ENCODE measurements at regions not wholly inside any gene's neighbourhood (a gene's known extent, or its start where the extent isn't known, plus 50 kb on each side); places are given as distances from the start of the nearest gene placed in this dataset.

- no peak for DNase-seq (ENCODE audit: low spot score)
These were observed 121.0 kb upstream of the PRDM1 start for GRCh38 chr6:105964979-105965760.

- DNase-seq (ENCODE audit: low spot score) = no peak
These were observed 132.0 kb upstream of the PRDM1 start for GRCh38 chr6:105954148-105954547.

- no peak for DNase-seq (ENCODE audit: low spot score)
These were observed 133.1 kb upstream of the PRDM1 start for GRCh38 chr6:105952772-105953690.

GRCh38 chr6:105952326-105952725 is 133.8 kb upstream of the PRDM1 start:
- DNase-seq (ENCODE audit: low spot score) = no peak

DNA sequence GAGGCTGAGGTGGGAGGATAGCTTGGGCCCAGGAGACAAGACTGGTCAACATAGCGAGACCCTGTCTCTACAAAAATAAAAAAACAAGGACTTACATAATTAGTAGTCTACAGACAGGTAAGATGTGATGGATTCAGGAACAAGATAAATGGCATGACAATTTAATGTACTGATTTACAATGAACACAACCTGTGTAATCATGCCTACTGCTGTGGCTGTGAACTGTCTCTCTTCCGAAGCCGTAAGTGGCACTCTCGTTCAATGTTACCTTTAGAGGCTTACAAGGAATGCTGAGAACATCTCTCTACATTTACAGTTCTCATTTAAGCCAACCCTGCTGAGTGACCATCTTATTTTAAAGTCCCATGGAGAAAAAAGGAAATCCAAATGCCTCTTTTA is 134.8 kb upstream of the PRDM1 start:
- DNase-seq (ENCODE audit: low spot score) = no peak

DNA sequence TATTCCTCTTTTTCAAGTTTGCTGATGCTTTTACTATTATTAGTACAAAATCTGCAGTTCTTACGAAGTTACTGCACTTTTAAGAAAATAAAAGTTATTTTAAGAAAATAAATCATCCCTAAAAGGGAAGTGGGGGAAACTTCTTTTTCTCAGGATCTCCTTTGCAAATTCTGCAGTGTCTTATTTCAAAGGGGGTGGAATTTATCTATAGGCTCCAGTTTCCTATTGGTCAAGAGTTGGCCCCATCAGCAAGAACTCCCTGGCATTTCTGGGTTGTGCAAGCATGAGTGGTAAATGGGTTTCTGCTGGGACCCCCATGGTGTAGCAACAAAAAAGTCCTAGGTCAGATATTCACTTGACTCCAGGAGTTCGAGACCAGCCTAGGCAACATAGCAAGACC is 136.3 kb upstream of the PRDM1 start:
- no peak for DNase-seq (ENCODE audit: low spot score)

GRCh38 chr6:105943514-105943913 is 142.6 kb upstream of the PRDM1 start:
- no peak for DNase-seq (ENCODE audit: low spot score)

- no peak for DNase-seq (ENCODE audit: low spot score)
These were observed 144.3 kb upstream of the PRDM1 start for GRCh38 chr6:105941621-105942412.

DNA sequence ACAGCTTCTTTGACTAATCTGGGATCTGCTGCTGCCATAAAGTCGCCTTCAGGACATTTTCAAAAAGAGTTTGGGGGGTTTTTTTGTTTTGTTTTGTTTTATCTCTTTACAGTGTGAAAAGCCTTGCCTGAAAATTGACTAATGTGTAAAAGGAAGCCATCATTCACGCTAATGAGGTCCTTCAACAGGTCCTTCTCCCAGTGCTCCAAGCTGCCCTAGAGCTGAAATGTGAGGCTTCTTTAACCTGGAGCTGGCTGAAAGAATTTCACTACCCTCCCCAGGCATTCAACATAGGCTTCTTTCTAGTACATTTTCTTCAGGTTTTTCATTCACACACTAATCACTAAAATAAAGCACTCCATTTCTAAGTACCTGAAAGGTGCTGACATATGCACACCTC is 145.1 kb upstream of the PRDM1 start:
- no peak for DNase-seq (ENCODE audit: low spot score)

- no peak for DNase-seq (ENCODE audit: low spot score)
These were observed 149.2 kb upstream of the PRDM1 start for GRCh38 chr6:105936972-105937371.

GRCh38 chr6:105935416-105935815 is 150.7 kb upstream of the PRDM1 start:
- DNase-seq (ENCODE audit: low spot score) = no peak

- DNase-seq (ENCODE audit: low spot score) = no peak
These were observed 151.4 kb upstream of the PRDM1 start for GRCh38 chr6:105934708-105935107.

GRCh38 chr6:105932440-105932839 is 153.7 kb upstream of the PRDM1 start:
- no peak for DNase-seq (ENCODE audit: low spot score)

DNA sequence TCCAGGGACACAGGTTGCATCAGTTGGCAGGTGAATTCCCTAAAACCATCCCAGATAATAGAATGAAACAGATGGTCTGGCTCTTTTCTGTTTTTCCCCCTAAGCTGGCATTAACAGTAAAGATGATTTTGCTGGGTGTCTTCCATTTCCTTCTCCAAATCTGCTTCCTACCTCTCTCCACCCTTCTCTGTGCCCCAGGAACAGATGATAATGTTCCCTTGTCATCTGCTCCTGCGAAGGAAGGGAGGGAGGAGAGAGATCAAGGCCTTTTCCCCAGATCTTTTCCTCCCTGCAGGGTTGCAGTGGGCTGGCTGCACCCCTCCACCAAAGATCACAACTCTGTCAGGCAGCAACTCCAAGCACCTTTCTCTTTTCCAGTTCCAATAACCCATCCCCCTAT is 156.5 kb upstream of the PRDM1 start:
- DNase-seq (ENCODE audit: low spot score) = no peak

GRCh38 chr6:105926318-105926717 is 159.8 kb upstream of the PRDM1 start:
- DNase-seq (ENCODE audit: low spot score) = no peak

GRCh38 chr6:105925706-105926105 is 160.4 kb upstream of the PRDM1 start:
- DNase-seq (ENCODE audit: low spot score) = no peak

- DNase-seq (ENCODE audit: low spot score) = no peak
These were observed 164.4 kb upstream of the PRDM1 start for GRCh38 chr6:105921781-105922180.

DNA sequence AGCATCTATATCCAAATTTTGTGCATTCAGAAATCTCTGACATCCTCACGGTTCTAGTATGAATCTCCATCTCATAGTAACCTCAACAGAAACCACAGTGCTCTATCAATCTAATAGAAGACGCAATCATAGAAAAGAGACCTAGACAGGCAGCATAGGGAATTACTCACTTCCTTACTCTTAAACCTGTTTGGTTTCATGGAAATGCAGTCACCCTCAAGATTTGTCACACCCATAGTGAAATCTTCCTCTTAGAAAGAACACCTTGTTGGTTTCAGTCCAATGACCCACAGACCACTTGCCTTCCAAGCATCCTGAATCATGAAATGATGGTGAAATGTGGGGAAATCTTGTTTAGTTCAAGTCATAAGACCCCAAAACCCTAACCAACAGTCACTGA is 166.1 kb upstream of the PRDM1 start:
- DNase-seq (ENCODE audit: low spot score) = no peak

- DNase-seq (ENCODE audit: low spot score) = no peak
These were observed 169.0 kb upstream of the PRDM1 start for GRCh38 chr6:105917038-105917695.

DNA sequence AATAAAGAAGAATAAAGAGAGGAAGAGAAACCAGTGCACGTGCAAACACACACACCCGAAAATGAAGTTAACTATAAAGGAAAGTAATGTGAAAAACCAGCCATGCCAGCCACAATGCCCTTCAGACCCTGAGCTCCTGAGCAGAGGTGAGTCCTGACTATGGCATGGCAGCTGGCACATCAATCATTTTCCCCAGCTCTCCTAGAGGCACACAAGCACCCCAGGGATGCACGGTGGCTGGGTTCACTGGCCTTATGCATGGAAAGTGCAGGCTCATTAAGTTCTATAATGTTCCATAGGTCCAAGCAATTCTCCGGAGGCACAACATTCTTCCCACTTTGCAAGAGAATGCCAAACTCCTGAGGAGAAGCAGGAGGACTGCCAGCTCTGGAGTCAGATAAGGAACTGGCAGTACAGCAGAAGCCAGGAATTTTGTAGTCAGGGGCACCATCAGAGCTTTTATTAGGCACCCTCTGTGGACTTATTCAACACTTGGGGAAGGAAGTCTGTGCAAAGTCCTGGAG is 175.0 kb upstream of the PRDM1 start:
- DNase-seq (ENCODE audit: low spot score) = no peak

DNA sequence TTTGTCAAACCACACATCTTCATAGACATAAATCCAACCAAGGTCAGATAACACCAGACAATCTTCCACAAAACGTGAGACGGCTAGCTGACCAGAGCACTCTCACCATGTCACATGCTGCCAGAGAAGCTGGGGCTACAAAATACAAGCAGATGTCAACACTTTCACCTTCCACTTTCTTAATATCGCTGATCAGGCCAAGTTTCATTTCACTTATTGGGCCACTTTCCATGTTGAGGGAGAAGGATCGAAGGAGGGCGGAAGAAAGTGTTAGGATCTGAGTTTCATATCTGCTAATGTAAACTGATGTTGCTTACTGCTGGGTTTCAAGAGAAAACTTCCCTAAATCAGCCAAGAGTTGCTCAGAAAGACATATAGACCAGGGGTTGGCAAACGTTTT is 177.0 kb upstream of the PRDM1 start:
- DNase-seq (ENCODE audit: low spot score) = no peak

GRCh38 chr6:105907991-105908390 is 178.1 kb upstream of the PRDM1 start:
- no peak for DNase-seq (ENCODE audit: low spot score)
